ENCODE measurements at regions not wholly inside any gene's neighbourhood (a gene's known extent, or its start where the extent isn't known, plus 50 kb on each side); places are given as distances from the start of the nearest gene placed in this dataset.

DNA sequence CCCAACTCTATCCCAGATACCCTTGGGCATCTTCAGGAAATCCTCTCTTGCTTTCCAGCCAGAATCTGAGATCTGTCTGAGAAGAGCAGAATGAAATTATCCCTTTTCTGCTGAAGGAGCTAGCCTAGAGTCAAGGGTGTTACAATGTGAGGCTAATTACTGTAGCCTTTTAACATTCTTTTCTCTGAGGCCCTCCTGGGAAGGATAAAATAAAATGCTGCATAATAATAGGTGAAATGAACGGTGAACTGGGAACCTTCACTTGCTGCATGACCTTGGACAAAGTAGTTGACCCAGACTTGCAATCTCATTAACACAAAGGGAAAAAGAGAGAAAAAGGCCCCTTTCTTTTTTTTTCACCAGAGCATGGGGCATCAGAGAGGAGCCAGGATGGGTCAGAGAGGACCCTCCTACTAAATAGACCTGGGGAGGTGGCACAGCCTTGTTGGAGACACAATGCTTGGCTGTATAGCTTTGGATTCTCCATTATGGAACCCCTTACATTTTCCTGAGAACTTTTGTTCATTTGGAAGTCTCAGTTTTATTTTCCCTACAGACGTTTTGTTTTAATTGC lies 137.0 kb upstream of the LIPC start:
- TF ChIP-seq EP300 (IDR thresholded peaks at IDR 0.05) (no peak), CTCF (IDR thresholded peaks at IDR 0.05) (no peak)
